HEK293T (cell line): ENCODE measurements at regions not wholly inside any gene's neighbourhood (a gene's known extent, or its start where the extent isn't known, plus 50 kb on each side); places are given as distances from the start of the nearest gene placed in this dataset.

ENCODE experiments used
- BHLHE40 ChIP-seq: fragments of 450-650 bp; IDR thresholded peaks from 2 replicates; pipeline ENCODE4 v1.6.1; 2016; ENCODE audit warnings: mild to moderate bottlenecking, moderate library complexity, borderline replicate concordance
- ELF4 ChIP-seq: fragments of 450-650 bp; IDR thresholded peaks from 2 replicates; pipeline ENCODE4 v1.6.1; 2017; ENCODE audit warnings: antibody characterized with exemption
- FOXA1 ChIP-seq: fragments of 450-650 bp; IDR thresholded peaks from 2 replicates; pipeline ENCODE4 v1.6.1; 2016; ENCODE audit warnings: mild to moderate bottlenecking
- FOXK2 ChIP-seq: fragments of 450-650 bp; IDR thresholded peaks from 2 replicates; pipeline ENCODE4 v1.6.1; 2016; ENCODE audit warnings: mild to moderate bottlenecking
- FOXM1 ChIP-seq: fragments of 450-650 bp; IDR thresholded peaks from 2 replicates; pipeline ENCODE4 v1.6.1; 2017; ENCODE audit warnings: mild to moderate bottlenecking, borderline replicate concordance
- HDGF ChIP-seq: fragments of 450-650 bp; IDR thresholded peaks from 2 replicates; pipeline ENCODE4 v1.6.1; 2017; ENCODE audit warnings: antibody characterized with exemption, borderline replicate concordance
- LEF1 ChIP-seq: fragments of 450-650 bp; IDR thresholded peaks from 2 replicates; pipeline ENCODE4 v1.6.1; 2017; ENCODE audit warnings: mild to moderate bottlenecking, borderline replicate concordance
- NFRKB ChIP-seq: fragments of 450-650 bp; IDR thresholded peaks from 2 replicates; pipeline ENCODE4 v1.6.1; 2016; ENCODE audit warnings: mild to moderate bottlenecking, moderate library complexity
- SP1 ChIP-seq: fragments of 450-650 bp; IDR thresholded peaks from 2 replicates; pipeline ENCODE4 v1.6.1; 2017
- TARDBP ChIP-seq: fragments of 450-650 bp; IDR thresholded peaks from 2 replicates; pipeline ENCODE4 v1.6.1; 2016
- ZNF384 ChIP-seq: fragments of 450-650 bp; IDR thresholded peaks from 2 replicates; pipeline ENCODE4 v1.6.1; 2016

GRCh38 chr13:26474286-26474685 is 83.2 kb upstream of the WASF3 start:
- TF ChIP-seq FOXK2 (no peak), BHLHE40 (no peak), HDGF (no peak), SP1 (no peak), LEF1 (no peak), TARDBP (no peak), NFRKB (no peak), ZNF384 (no peak), FOXM1 (no peak), ELF4 (no peak), FOXA1 (no peak)
